PC-9 (cell line): ENCODE measurements at regions not wholly inside any gene's neighbourhood (a gene's known extent, or its start where the extent isn't known, plus 50 kb on each side); places are given as distances from the start of the nearest gene placed in this dataset.

Experiments
- BruUV-seq: library from RNA; stranded (reverse); fragments of 400-500 nt; replicated peaks from 2 replicates; lab custom pipeline; 2021; lab: Mats Ljungman, UMichigan
- CTCF ChIA-PET: fragments of 300-600 bp; sonication (Branson Sonifier 250); formaldehyde crosslinking; loops from one replicate; lab custom pipeline; 2022; ENCODE audit warnings: antibody characterized with exemption; lab: Charles Lee
- POLR2A ChIA-PET: fragments of 300-600 bp; sonication (Branson Sonifier 250); formaldehyde crosslinking; loops from one replicate; lab custom pipeline; 2022; ENCODE audit warnings: antibody characterized with exemption; ENCODE audit not compliant: unreplicated experiment; lab: Charles Lee
- DNase-seq, 2 experiments: peaks; one replicate each; pipeline versions ENCODE4 v3.0.0 to v3.0.0-alpha.2; 2015 to 2022; ENCODE audit warnings: mixed read lengths in 1 of 2
- H2AFZ ChIP-seq: fragments of 200-600 bp; sonication (generic); 2 replicates; pipeline ENCODE4 v1.8.1; 2017; ENCODE audit warnings: antibody characterized with exemption
- H3F3A ChIP-seq: fragments of 200-600 bp; sonication (generic); 2 replicates; pipeline ENCODE4 v1.8.1; 2017; ENCODE audit warnings: antibody characterized with exemption, mild to moderate bottlenecking, low read depth; ENCODE audit not compliant: insufficient read depth
- H3K27ac ChIP-seq: fragments of 200-600 bp; sonication (generic); 2 replicates; pipeline ENCODE4 v1.6.1; 2016; ENCODE audit warnings: mixed run types
- H3K27me3 ChIP-seq: fragments of 200-600 bp; sonication (generic); 2 replicates; pipeline ENCODE4 v1.6.1; 2016; ENCODE audit warnings: low read depth, mixed run types; ENCODE audit not compliant: insufficient read depth
- H3K36me3 ChIP-seq: fragments of 200-600 bp; sonication (generic); 2 replicates; pipeline ENCODE4 v1.6.1; 2016; ENCODE audit warnings: low read depth, mixed run types
- H3K4me1 ChIP-seq: fragments of 200-600 bp; sonication (generic); replicated peaks from 2 replicates; pipeline ENCODE4 v1.6.1; 2016; ENCODE audit warnings: mixed run types; ENCODE audit not compliant: insufficient read depth
- H3K4me2 ChIP-seq: fragments of 200-600 bp; sonication (generic); 2 replicates; pipeline ENCODE4 v1.6.1; 2017; ENCODE audit warnings: mixed run types
- H3K4me3 ChIP-seq: fragments of 200-600 bp; sonication (generic); 2 replicates; pipeline ENCODE4 v1.6.1; 2016; ENCODE audit warnings: mixed run types
- H3K79me2 ChIP-seq: fragments of 200-600 bp; sonication (generic); 2 replicates; pipeline ENCODE4 v1.6.1; 2017; ENCODE audit warnings: low read depth, mixed run types
- H3K9me2 ChIP-seq: fragments of 200-600 bp; sonication (generic); 2 replicates; pipeline ENCODE4 v1.8.1; 2017; ENCODE audit warnings: mild to moderate bottlenecking; ENCODE audit not compliant: insufficient read depth
- H3K9me3 ChIP-seq: fragments of 200-600 bp; sonication (generic); 2 replicates; pipeline ENCODE4 v1.8.1; 2016; ENCODE audit warnings: low read depth; ENCODE audit not compliant: insufficient read depth
- H4K20me1 ChIP-seq: fragments of 200-600 bp; sonication (generic); 2 replicates; pipeline ENCODE4 v1.8.1; 2017; ENCODE audit not compliant: insufficient read depth
- CTCF ChIP-seq: fragments of 200-600 bp; sonication (generic); conservative IDR thresholded peaks from 2 replicates; pipeline ENCODE4 v1.6.1; 2017; ENCODE audit warnings: mixed run types, antibody characterized with exemption, mild to moderate bottlenecking, moderate library complexity
- EZH2 ChIP-seq: fragments of 200-600 bp; sonication (generic); IDR thresholded peaks from 2 replicates; pipeline ENCODE4 v1.8.0; 2017; ENCODE audit warnings: antibody characterized with exemption, low read depth
- intact Hi-C: fragments of 100-400 bp; cut with micrococcal nuclease; formaldehyde crosslinking; loops from one replicate; pipeline ENCODE4 v1.10.0; 2022; ENCODE audit not compliant: unreplicated experiment

- BruUV-seq: no TSS peak
- TF ChIP-seq EZH2 (no peak), CTCF (no peak; the same call in 1 of the 2 replicates)
- intact Hi-C loops: no loop called here
- H4K20me1 ChIP-seq: no peaks in the 10 kb centered on the region
- ChIA-PET CTCF (no interaction called here), POLR2A (no interaction called here)
- DNase-seq: no peak
- H3K36me3 ChIP-seq: no peaks in the 10 kb centered on the region
- no peaks in the 10 kb centered on the region for H3K4me1 ChIP-seq
- no peak overlapping the region for H2AFZ ChIP-seq
- no peaks in the 10 kb centered on the region for H3K9me2 ChIP-seq
- no peak overlapping the region for H3K27ac ChIP-seq
- peaks cover 16% of the 10 kb centered on the region; the same call in 1 of the 2 replicates for H3K27me3 ChIP-seq
- H3K4me2 ChIP-seq: no peak overlapping the region
- no peaks in the 10 kb centered on the region for H3K79me2 ChIP-seq
- H3F3A ChIP-seq: no peaks in the 10 kb centered on the region
- no peaks in the 10 kb centered on the region for H3K9me3 ChIP-seq
- no peak overlapping the region for H3K4me3 ChIP-seq
These were observed 1002.9 kb downstream of the KCNJ18 start for GRCh38 chr17:22695228-22695619.

DNA sequence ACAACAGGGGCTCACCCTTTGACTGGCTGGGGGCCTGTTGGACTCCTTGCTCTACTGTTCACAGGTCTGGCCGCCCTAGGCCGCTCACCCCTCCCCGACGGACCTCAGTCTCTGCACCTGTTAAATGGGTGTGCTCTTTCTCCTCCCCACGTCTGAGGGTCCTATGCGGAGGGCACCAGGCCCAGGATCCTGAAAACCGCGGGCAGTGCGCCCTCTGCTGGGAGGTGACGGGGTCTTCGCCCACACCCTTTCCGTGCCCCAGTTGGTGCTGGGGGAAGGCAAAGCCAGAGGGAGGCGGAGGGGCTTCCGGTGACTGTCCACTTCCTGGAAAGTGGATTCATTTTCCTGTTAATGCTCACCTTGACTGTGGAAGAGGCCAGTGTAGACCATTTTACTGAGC, 1010.9 kb downstream of the KCNJ18 start:
- no peaks in the 10 kb centered on the region for H3K9me3 ChIP-seq
- no peaks in the 10 kb centered on the region for H3K9me2 ChIP-seq
- DNase-seq: no peak
- H3K4me2 ChIP-seq: no peak overlapping the region
- H3K27ac ChIP-seq: no peak overlapping the region
- POLR2A ChIA-PET: no interaction called here
- H4K20me1 ChIP-seq: no peaks in the 10 kb centered on the region
- H3F3A ChIP-seq: no peaks in the 10 kb centered on the region
- intact Hi-C loops: no loop called here
- H3K4me3 ChIP-seq: no peak overlapping the region
- H3K27me3 ChIP-seq: peaks cover 11% of the 10 kb centered on the region
- H3K36me3 ChIP-seq: no peaks in the 10 kb centered on the region
- no peak overlapping the region for H2AFZ ChIP-seq
- no peaks in the 10 kb centered on the region for H3K79me2 ChIP-seq
- CTCF ChIA-PET: no interaction called here
- TF ChIP-seq EZH2: no peak
- no peak for TF ChIP-seq CTCF
- H3K4me1 ChIP-seq: no peaks in the 10 kb centered on the region
- BruUV-seq: no TSS peak

GRCh38 chr17:22703786-22704441, 1011.6 kb downstream of the KCNJ18 start:
- no peak for TF ChIP-seq EZH2
- TF ChIP-seq CTCF: peak; percentile 69
- no peaks in the 10 kb centered on the region for H4K20me1 ChIP-seq
- CTCF ChIA-PET: interaction anchor here (0.6 kb wide), 1 partner anchor 1302 kb away, joined by 3 read pairs; no protein-coding TSS in a partner anchor

More at GRCh38 chr17:22703786-22704441, 1011.6 kb downstream of the KCNJ18 start:
- Histone ChIP-seq H2AFZ (no peak overlapping the region), H3K36me3 (no peaks in the 10 kb centered on the region), H3K79me2 (no peaks in the 10 kb centered on the region), H3K27ac (no peak overlapping the region), H3K9me3 (no peaks in the 10 kb centered on the region), H3F3A (no peaks in the 10 kb centered on the region), H3K4me2 (no peak overlapping the region), H3K4me3 (no peak overlapping the region), H3K4me1 (no peaks in the 10 kb centered on the region), H3K9me2 (no peaks in the 10 kb centered on the region), H3K27me3 (peaks cover 11% of the 10 kb centered on the region)
- no TSS peak for BruUV-seq
- POLR2A ChIA-PET: no interaction called here
- no peak for DNase-seq
- intact Hi-C loops: no loop called here
